A549 (cell line): ENCODE measurements at regions not wholly inside any gene's neighbourhood (a gene's known extent, or its start where the extent isn't known, plus 50 kb on each side); places are given as distances from the start of the nearest gene placed in this dataset.

Experiments
- BCL3 ChIP-seq: fragments of >200 bp; sonication (Bioruptor Twin); formaldehyde crosslinking; IDR thresholded peaks from 3 replicates; pipeline ENCODE4 v1.6.1; 2016
- BHLHE40 ChIP-seq: IDR thresholded peaks from 2 replicates; pipeline ENCODE4 v1.6.1; 2012; ENCODE audit warnings: low read depth, low read length, inconsistent platforms
- CHD2 ChIP-seq: fragments of 150-350 bp; IDR thresholded peaks from 2 replicates; pipeline ENCODE4 v1.6.1; 2014; ENCODE audit warnings: low read length; ENCODE audit not compliant: partially characterized antibody
- CHD4 ChIP-seq: fragments of 200-600 bp; sonication (generic); IDR thresholded peaks from 2 replicates; pipeline ENCODE4 v1.6.1; 2016; ENCODE audit warnings: antibody characterized with exemption, mild to moderate bottlenecking, borderline replicate concordance
- CTCF ChIP-seq: fragments of >200 bp; sonication (Bioruptor Twin); formaldehyde crosslinking; IDR thresholded peaks from 3 replicates; pipeline ENCODE4 v1.5.1; 2016
- EP300 ChIP-seq, 2 experiments: fragments of >200 bp; sonication (Bioruptor Twin); formaldehyde crosslinking; IDR thresholded peaks; 2 replicates in 1 of 2; 3 replicates in 1 of 2; pipeline ENCODE4 v1.6.1; 2016 to 2017
- MAX ChIP-seq: IDR thresholded peaks from 2 replicates; pipeline ENCODE4 v1.6.1; 2012
- MYC ChIP-seq: IDR thresholded peaks from 2 replicates; pipeline ENCODE4 v1.6.1; 2012; ENCODE audit warnings: mild to moderate bottlenecking, inconsistent platforms, low read length, improper control_type of control experiment, borderline replicate concordance
- POLR2A ChIP-seq: IDR thresholded peaks from 2 replicates; pipeline ENCODE4 v1.6.1; 2012; ENCODE audit warnings: mild to moderate bottlenecking, low read length
- RAD21 ChIP-seq, 2 experiments: fragments of >200 bp in 1 of 2; sonication (Bioruptor Twin) in 1 of 2; formaldehyde crosslinking in 1 of 2; IDR thresholded peaks in 1 of 2; conservative IDR thresholded peaks in 1 of 2; 2 replicates in 1 of 2; 3 replicates in 1 of 2; pipeline ENCODE4 v1.6.1; 2012 to 2018; ENCODE audit warnings: inconsistent platforms in 1 of 2
- SMC3 ChIP-seq: fragments of >200 bp; sonication (Bioruptor Twin); formaldehyde crosslinking; IDR thresholded peaks from 3 replicates; pipeline ENCODE4 v1.6.1; 2018; ENCODE audit warnings: inconsistent platforms

- no peak for TF ChIP-seq CHD4
- TF ChIP-seq BCL3: no peak
- TF ChIP-seq RAD21 (conservative IDR thresholded peaks at IDR 0.05 in 1 of 2, IDR thresholded peaks at IDR 0.05 in 1 of 2): no peak
- TF ChIP-seq BHLHE40: no peak
- no peak for TF ChIP-seq CTCF
- TF ChIP-seq CHD2: no peak
- no peak for TF ChIP-seq POLR2A
- TF ChIP-seq EP300 (IDR thresholded peaks at IDR 0.05): no peak
- no peak for TF ChIP-seq MAX
- no peak for TF ChIP-seq SMC3
- TF ChIP-seq MYC: no peak
Observed at GRCh38 chr6:106857771-106858652, 116.5 kb downstream of the CD24 start.
